Astrocyte (in vitro differentiated cells and primary cell): ENCODE measurements at regions not wholly inside any gene's neighbourhood (a gene's known extent, or its start where the extent isn't known, plus 50 kb on each side); places are given as distances from the start of the nearest gene placed in this dataset.

Experiments used
- DNase-seq: peaks from one replicate; pipeline ENCODE4 v3.0.0-alpha.2; 2010; ENCODE audit warnings: low read depth
- FAIRE-seq: peaks from 2 replicates; lab custom pipeline; 2011; peaks lifted over from hg19 to GRCh38; lab: Jason Lieb, UNC
- H2AFZ ChIP-seq: 2 replicates; pipeline ENCODE4 v1.6.0; 2012; ENCODE audit warnings: low read depth, low read length, inconsistent platforms
- H3K27ac ChIP-seq: 2 replicates; pipeline ENCODE4 v1.5.1; 2011; ENCODE audit warnings: low read depth, low read length, inconsistent platforms
- H3K27me3 ChIP-seq: 2 replicates; pipeline ENCODE4 v1.6.0; 2011; ENCODE audit warnings: low read length, inconsistent platforms; ENCODE audit not compliant: insufficient read depth
- H3K36me3 ChIP-seq: 2 replicates; pipeline ENCODE4 v1.5.1; 2011; ENCODE audit warnings: low read length, inconsistent platforms; ENCODE audit not compliant: insufficient read depth
- H3K4me1 ChIP-seq: 2 replicates; pipeline ENCODE4 v1.5.1; 2011; ENCODE audit warnings: low read length, inconsistent platforms; ENCODE audit not compliant: insufficient read depth
- H3K4me2 ChIP-seq: 2 replicates; pipeline ENCODE4 v1.6.0; 2012; ENCODE audit warnings: low read length, inconsistent platforms
- H3K4me3 ChIP-seq: 2 replicates; pipeline ENCODE4 v1.5.1; 2011; ENCODE audit warnings: low read depth, mild to moderate bottlenecking, low read length, inconsistent platforms; ENCODE audit not compliant: insufficient read depth
- H3K79me2 ChIP-seq: 2 replicates; pipeline ENCODE4 v1.6.0; 2012; ENCODE audit warnings: mild to moderate bottlenecking, low read length, inconsistent platforms; ENCODE audit not compliant: insufficient read depth
- H3K9ac ChIP-seq: 2 replicates; pipeline ENCODE4 v1.6.0; 2012; ENCODE audit warnings: mild to moderate bottlenecking, low read length, inconsistent platforms
- H3K9me3 ChIP-seq: 2 replicates; pipeline ENCODE4 v1.5.1; 2012; ENCODE audit warnings: low read depth, mild to moderate bottlenecking, low read length, inconsistent platforms; ENCODE audit not compliant: insufficient read depth
- H4K20me1 ChIP-seq: 2 replicates; pipeline ENCODE4 v1.6.0; 2012; ENCODE audit warnings: low read length, inconsistent platforms; ENCODE audit not compliant: insufficient read depth
- H3K27ac Mint-ChIP-seq: one replicate; pipeline ENCODE4 v1.8.0; 2021; ENCODE audit warnings: mild to moderate bottlenecking, mixed read lengths; ENCODE audit not compliant: unreplicated experiment
- H3K27me3 Mint-ChIP-seq: one replicate; pipeline ENCODE4 v1.8.0; 2021; ENCODE audit warnings: low read depth, mixed read lengths; ENCODE audit not compliant: unreplicated experiment
- H3K36me3 Mint-ChIP-seq: one replicate; pipeline ENCODE4 v1.8.0; 2021; ENCODE audit warnings: low read depth, mixed read lengths; ENCODE audit not compliant: unreplicated experiment
- H3K4me1 Mint-ChIP-seq: one replicate; pipeline ENCODE4 v1.8.0; 2021; ENCODE audit warnings: low read depth, mixed read lengths; ENCODE audit not compliant: unreplicated experiment
- H3K4me3 Mint-ChIP-seq: one replicate; pipeline ENCODE4 v1.8.0; 2021; ENCODE audit warnings: mild to moderate bottlenecking, moderate library complexity, mixed read lengths; ENCODE audit not compliant: unreplicated experiment
- H3K9me3 Mint-ChIP-seq: one replicate; pipeline ENCODE4 v1.8.0; 2021; ENCODE audit warnings: mild to moderate bottlenecking, mixed read lengths; ENCODE audit not compliant: unreplicated experiment
- CTCF ChIP-seq: IDR thresholded peaks from 2 replicates; pipeline ENCODE4 v1.5.1; 2011; ENCODE audit warnings: low read depth, mild to moderate bottlenecking, inconsistent platforms, low read length, moderate library complexity; ENCODE audit not compliant: insufficient read depth
- EZH2 ChIP-seq: IDR thresholded peaks from 2 replicates; pipeline ENCODE4 v1.6.1; 2012; ENCODE audit warnings: mild to moderate bottlenecking, low read length, inconsistent platforms; ENCODE audit not compliant: insufficient read depth

DNA sequence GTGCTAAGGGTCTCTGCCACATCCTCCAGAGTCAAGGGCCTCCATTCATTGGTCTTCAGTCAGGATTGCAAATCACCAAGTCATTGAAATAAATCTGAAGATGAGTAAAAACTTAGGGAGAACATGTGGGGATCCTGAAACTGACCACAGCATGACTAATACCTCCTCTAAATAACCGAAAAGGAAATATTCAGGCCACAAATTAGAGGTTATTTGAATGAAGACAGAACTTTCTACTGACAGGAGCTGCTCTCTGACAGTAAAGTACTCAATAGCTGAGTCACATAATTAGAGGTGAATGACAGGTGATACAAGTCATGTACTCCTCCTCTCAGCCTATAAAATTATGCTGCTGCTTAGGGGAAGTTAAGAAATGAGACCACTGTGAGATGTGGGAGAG lies 240.2 kb upstream of the F9 start:
- H3K79me2 ChIP-seq, result no peaks in the 10 kb centered on the region
- H3K27ac ChIP-seq, result no peak overlapping the region
- no peaks in the 10 kb centered on the region for H3K9me3 ChIP-seq
- no peaks in the 10 kb centered on the region for H3K36me3 ChIP-seq
- H3K27me3 ChIP-seq, result no peaks in the 10 kb centered on the region
- H3K9ac ChIP-seq, result no peak overlapping the region
- Mint-ChIP-seq H3K9me3 (no peaks in the 10 kb centered on the region), H3K36me3 (no peaks in the 10 kb centered on the region), H3K27ac (no peak overlapping the region), H3K27me3 (no peaks in the 10 kb centered on the region), H3K4me1 (peaks cover 8% of the 10 kb centered on the region), H3K4me3 (no peak overlapping the region)
- H3K4me3 ChIP-seq, result no peak overlapping the region
- FAIRE-seq (no peak), DNase-seq (peak; percentile 72)
- no peak for TF ChIP-seq EZH2
- no peak for TF ChIP-seq CTCF
- H3K4me1 ChIP-seq, result no peaks in the 10 kb centered on the region
- no peak overlapping the region for H3K4me2 ChIP-seq
- no peaks in the 10 kb centered on the region for H4K20me1 ChIP-seq
- no peak overlapping the region for H2AFZ ChIP-seq

- no peaks in the 10 kb centered on the region for H3K4me1 ChIP-seq
- no peak overlapping the region for H3K27ac Mint-ChIP-seq
- H4K20me1 ChIP-seq, result no peaks in the 10 kb centered on the region
- H3K27me3 Mint-ChIP-seq, result no peaks in the 10 kb centered on the region
- no peak overlapping the region for H3K4me3 Mint-ChIP-seq
- H3K9ac ChIP-seq, result no peak overlapping the region
- H3K4me3 ChIP-seq, result no peak overlapping the region
- H3K27ac ChIP-seq, result no peak overlapping the region
- DNase-seq, result no peak
- no peaks in the 10 kb centered on the region for H3K36me3 ChIP-seq
- no peaks in the 10 kb centered on the region for H3K36me3 Mint-ChIP-seq
- no peak overlapping the region for H2AFZ ChIP-seq
- peaks cover 7% of the 10 kb centered on the region for H3K9me3 Mint-ChIP-seq
- H3K4me1 Mint-ChIP-seq, result peaks cover 8% of the 10 kb centered on the region
- TF ChIP-seq EZH2 (no peak), CTCF (no peak)
- no peaks in the 10 kb centered on the region for H3K79me2 ChIP-seq
- H3K9me3 ChIP-seq, result no peaks in the 10 kb centered on the region
- no peak overlapping the region for H3K4me2 ChIP-seq
- FAIRE-seq, result peak; percentile 71
- no peaks in the 10 kb centered on the region for H3K27me3 ChIP-seq
Observed at GRCh38 chrX:139287155-139287924, 243.2 kb upstream of the F9 start.

DNA sequence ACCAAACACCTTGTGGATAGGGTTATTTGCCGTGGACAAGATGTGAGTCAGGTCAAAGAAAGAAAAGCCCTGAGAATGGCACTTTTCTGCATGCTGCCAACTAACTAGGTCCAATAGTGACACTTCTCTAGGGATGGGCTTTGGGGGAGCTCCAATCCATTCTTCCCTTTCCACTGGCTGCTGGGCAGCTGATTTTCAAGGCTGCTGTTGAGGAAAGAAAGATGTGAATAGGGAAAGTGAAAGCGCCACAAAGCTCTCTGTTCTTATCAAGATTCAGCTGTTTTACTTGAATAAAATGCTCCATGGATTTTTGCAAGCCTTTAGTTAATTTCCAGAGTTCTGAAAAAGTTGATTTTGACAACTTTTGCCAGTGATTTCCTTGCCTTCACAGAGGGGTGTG lies 244.2 kb upstream of the F9 start:
- Mint-ChIP-seq H3K4me1 (peaks cover 8% of the 10 kb centered on the region), H3K9me3 (peaks cover 7% of the 10 kb centered on the region), H3K27me3 (no peaks in the 10 kb centered on the region), H3K4me3 (no peak overlapping the region), H3K36me3 (no peaks in the 10 kb centered on the region), H3K27ac (no peak overlapping the region)
- DNase-seq, result no peak
- TF ChIP-seq EZH2 (no peak), CTCF (no peak)
- no peaks in the 10 kb centered on the region for H3K36me3 ChIP-seq
- H3K79me2 ChIP-seq, result no peaks in the 10 kb centered on the region
- no peak overlapping the region for H2AFZ ChIP-seq
- H3K27ac ChIP-seq, result no peak overlapping the region
- H3K4me2 ChIP-seq, result no peak overlapping the region
- H3K27me3 ChIP-seq, result no peaks in the 10 kb centered on the region
- H4K20me1 ChIP-seq, result no peaks in the 10 kb centered on the region
- H3K4me1 ChIP-seq, result no peaks in the 10 kb centered on the region
- H3K9ac ChIP-seq, result no peak overlapping the region
- no peak for FAIRE-seq
- H3K4me3 ChIP-seq, result no peak overlapping the region
- H3K9me3 ChIP-seq, result no peaks in the 10 kb centered on the region
